HG03108 (cell line): ENCODE measurements at regions not wholly inside any gene's neighbourhood (a gene's known extent, or its start where the extent isn't known, plus 50 kb on each side); places are given as distances from the start of the nearest gene placed in this dataset.

Source experiments
- ATAC-seq: cut with Tn5 transposase; IDR thresholded peaks from one replicate; pipeline ENCODE4 v1.9.1; 2021; ENCODE audit warnings: moderate library complexity; ENCODE audit not compliant: unreplicated experiment

GRCh38 chr22:48602805-48603518, 1224.7 kb downstream of the BRD1 start:
- no peak for ATAC-seq

- no peak for ATAC-seq
Measured at GRCh38 chr22:48600681-48601080, 1227.0 kb downstream of the BRD1 start.

- ATAC-seq = no peak
Measured at GRCh38 chr22:48600171-48600570, 1227.5 kb downstream of the BRD1 start.

GRCh38 chr22:48599346-48599745, 1228.3 kb downstream of the BRD1 start:
- no peak for ATAC-seq

GRCh38 chr22:48596111-48596850, 1231.4 kb downstream of the BRD1 start:
- ATAC-seq = no peak

GRCh38 chr22:48595511-48595905, 1232.2 kb downstream of the BRD1 start:
- ATAC-seq = no peak

GRCh38 chr22:48594757-48595510, 1232.7 kb downstream of the BRD1 start:
- ATAC-seq = no peak

- no peak for ATAC-seq
Measured at GRCh38 chr22:48594016-48594756, 1233.5 kb downstream of the BRD1 start.

GRCh38 chr22:48593551-48593950, 1234.1 kb downstream of the BRD1 start:
- no peak for ATAC-seq

GRCh38 chr22:48592931-48593330, 1234.7 kb downstream of the BRD1 start:
- no peak for ATAC-seq

- ATAC-seq = no peak
Measured at GRCh38 chr22:48592488-48592887, 1235.2 kb downstream of the BRD1 start.

GRCh38 chr22:48592066-48592345, 1235.7 kb downstream of the BRD1 start:
- ATAC-seq = no peak

- ATAC-seq = no peak
Measured at GRCh38 chr22:48591286-48592065, 1236.2 kb downstream of the BRD1 start.

GRCh38 chr22:48589901-48590300, 1237.8 kb downstream of the BRD1 start:
- no peak for ATAC-seq

- ATAC-seq = no peak
Measured at GRCh38 chr22:48588878-48589450, 1238.7 kb downstream of the BRD1 start.

GRCh38 chr22:48588151-48588877, 1239.4 kb downstream of the BRD1 start:
- ATAC-seq = no peak

- no peak for ATAC-seq
Measured at GRCh38 chr22:48587236-48587865, 1240.3 kb downstream of the BRD1 start.

GRCh38 chr22:48586799-48587185, 1240.9 kb downstream of the BRD1 start:
- no peak for ATAC-seq
